ENCODE measurements at regions not wholly inside any gene's neighbourhood (a gene's known extent, or its start where the extent isn't known, plus 50 kb on each side); places are given as distances from the start of the nearest gene placed in this dataset.

DNA sequence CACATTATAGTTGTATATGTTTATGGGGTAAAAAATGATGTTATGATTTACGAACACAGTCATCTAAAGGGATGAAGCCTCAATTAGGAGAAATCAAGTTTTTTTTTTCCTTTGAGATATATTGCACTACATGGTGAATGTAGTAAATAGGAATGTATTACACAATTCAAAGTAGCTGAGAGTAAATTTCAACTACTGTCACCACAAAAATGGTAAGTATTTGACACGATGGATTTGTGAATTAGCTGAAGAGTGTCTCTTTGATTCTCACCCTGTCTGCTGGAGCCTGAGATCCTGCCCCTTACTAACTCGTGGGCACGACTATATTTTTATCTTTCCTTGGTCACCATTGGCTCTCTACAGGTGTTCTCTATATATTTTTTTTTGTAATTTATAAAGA is 540.4 kb upstream of the DSEL start:
- no peaks in the 10 kb centered on the region for H3K36me3 Mint-ChIP-seq (ENCODE audit: unreplicated experiment)
- H3K27me3 Mint-ChIP-seq (ENCODE audit: unreplicated experiment): no peaks in the 10 kb centered on the region
- H3K4me1 Mint-ChIP-seq (ENCODE audit: low read depth, unreplicated experiment): no peaks in the 10 kb centered on the region
- no peak for DNase-seq
- no peaks in the 10 kb centered on the region for H3K9me3 Mint-ChIP-seq (ENCODE audit: unreplicated experiment)
- TF ChIP-seq, protein P1, sequence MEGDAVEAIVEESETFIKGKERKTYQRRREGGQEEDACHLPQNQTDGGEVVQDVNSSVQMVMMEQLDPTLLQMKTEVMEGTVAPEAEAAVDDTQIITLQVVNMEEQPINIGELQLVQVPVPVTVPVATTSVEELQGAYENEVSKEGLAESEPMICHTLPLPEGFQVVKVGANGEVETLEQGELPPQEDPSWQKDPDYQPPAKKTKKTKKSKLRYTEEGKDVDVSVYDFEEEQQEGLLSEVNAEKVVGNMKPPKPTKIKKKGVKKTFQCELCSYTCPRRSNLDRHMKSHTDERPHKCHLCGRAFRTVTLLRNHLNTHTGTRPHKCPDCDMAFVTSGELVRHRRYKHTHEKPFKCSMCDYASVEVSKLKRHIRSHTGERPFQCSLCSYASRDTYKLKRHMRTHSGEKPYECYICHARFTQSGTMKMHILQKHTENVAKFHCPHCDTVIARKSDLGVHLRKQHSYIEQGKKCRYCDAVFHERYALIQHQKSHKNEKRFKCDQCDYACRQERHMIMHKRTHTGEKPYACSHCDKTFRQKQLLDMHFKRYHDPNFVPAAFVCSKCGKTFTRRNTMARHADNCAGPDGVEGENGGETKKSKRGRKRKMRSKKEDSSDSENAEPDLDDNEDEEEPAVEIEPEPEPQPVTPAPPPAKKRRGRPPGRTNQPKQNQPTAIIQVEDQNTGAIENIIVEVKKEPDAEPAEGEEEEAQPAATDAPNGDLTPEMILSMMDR (IDR thresholded peaks at IDR 0.05; ENCODE audit: partially characterized antibody, unreplicated experiment): no peak
- no peak overlapping the region for H3K27ac Mint-ChIP-seq (ENCODE audit: unreplicated experiment)
- no peak overlapping the region for H3K4me3 Mint-ChIP-seq (ENCODE audit: unreplicated experiment)

DNA sequence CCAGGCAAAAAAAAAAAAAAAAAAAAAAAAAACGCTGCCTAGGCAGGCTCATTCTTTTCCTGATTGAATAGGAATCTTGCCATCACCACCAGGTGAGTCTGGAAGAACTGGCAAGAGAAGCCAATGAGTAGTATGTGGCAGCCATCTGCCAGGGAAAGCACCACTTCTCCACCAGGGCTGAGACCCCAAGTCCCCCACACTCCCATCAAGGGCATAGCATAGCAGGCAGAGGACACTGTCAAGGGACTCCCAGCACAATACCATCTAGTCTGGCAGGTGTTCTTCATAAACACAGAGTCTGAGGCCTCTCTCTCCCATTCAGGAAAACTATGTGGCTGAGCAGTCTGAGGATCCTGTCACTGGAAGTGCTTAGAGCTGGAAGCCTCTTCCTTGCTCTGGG is 538.1 kb upstream of the DSEL start:
- Mint-ChIP-seq H3K4me1 (ENCODE audit: low read depth, unreplicated experiment) (no peaks in the 10 kb centered on the region), H3K27ac (ENCODE audit: unreplicated experiment) (no peak overlapping the region), H3K4me3 (ENCODE audit: unreplicated experiment) (no peak overlapping the region), H3K27me3 (ENCODE audit: unreplicated experiment) (no peaks in the 10 kb centered on the region), H3K36me3 (ENCODE audit: unreplicated experiment) (no peaks in the 10 kb centered on the region), H3K9me3 (ENCODE audit: unreplicated experiment) (no peaks in the 10 kb centered on the region)
- no peak for DNase-seq
- TF ChIP-seq, protein P1 (IDR thresholded peaks at IDR 0.05; ENCODE audit: partially characterized antibody, unreplicated experiment): no peak

DNA sequence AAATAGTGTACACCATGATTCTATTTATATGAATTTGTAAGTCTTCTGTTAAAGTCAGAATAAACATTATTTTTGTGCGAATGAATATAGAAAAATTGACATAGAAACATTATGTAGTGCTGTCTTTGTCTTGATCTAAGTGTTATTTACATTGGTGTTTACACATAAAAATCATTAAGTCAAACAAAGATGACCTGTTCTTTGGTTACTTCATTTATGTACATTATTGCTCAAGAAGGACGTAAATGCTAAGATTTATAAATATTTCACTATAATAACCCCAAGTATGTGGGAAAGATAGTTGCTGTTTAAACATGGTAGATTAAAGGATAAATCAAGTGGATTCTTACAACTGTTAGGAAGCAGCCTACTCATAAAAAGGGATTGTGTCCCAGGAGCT is 536.8 kb upstream of the DSEL start:
- TF ChIP-seq, protein P1 (IDR thresholded peaks at IDR 0.05; ENCODE audit: partially characterized antibody, unreplicated experiment): no peak
- H3K4me1 Mint-ChIP-seq (ENCODE audit: low read depth, unreplicated experiment): no peaks in the 10 kb centered on the region
- no peak overlapping the region for H3K27ac Mint-ChIP-seq (ENCODE audit: unreplicated experiment)
- no peaks in the 10 kb centered on the region for H3K9me3 Mint-ChIP-seq (ENCODE audit: unreplicated experiment)
- DNase-seq: no peak
- H3K27me3 Mint-ChIP-seq (ENCODE audit: unreplicated experiment): no peaks in the 10 kb centered on the region
- H3K36me3 Mint-ChIP-seq (ENCODE audit: unreplicated experiment): no peaks in the 10 kb centered on the region
- H3K4me3 Mint-ChIP-seq (ENCODE audit: unreplicated experiment): no peak overlapping the region

DNA sequence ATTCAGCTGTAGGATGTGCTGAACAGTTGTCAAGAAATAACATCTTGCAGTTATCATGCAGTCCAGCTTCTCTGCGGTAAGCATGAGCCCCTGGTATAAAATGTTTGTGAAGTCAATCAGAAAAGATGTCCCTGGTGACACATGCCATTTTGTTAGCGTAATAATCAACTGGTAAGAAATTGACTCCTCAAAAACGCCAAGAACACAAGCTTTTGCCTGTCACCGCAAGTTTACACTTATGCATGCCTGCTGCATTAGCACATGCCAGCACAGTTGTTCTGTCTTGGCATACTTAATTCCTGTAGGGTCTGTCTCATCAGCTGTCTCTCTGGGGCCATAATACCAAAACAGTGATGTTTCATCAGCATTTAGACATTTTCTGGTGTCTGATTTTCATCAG is 524.8 kb upstream of the DSEL start:
- Mint-ChIP-seq H3K36me3 (ENCODE audit: unreplicated experiment) (no peaks in the 10 kb centered on the region), H3K4me3 (ENCODE audit: unreplicated experiment) (no peak overlapping the region), H3K27ac (ENCODE audit: unreplicated experiment) (no peak overlapping the region), H3K27me3 (ENCODE audit: unreplicated experiment) (no peaks in the 10 kb centered on the region), H3K9me3 (ENCODE audit: unreplicated experiment) (peaks cover 2% of the 10 kb centered on the region), H3K4me1 (ENCODE audit: low read depth, unreplicated experiment) (no peaks in the 10 kb centered on the region)
- DNase-seq: no peak
- TF ChIP-seq, protein P1 (IDR thresholded peaks at IDR 0.05; ENCODE audit: partially characterized antibody, unreplicated experiment): no peak

DNA sequence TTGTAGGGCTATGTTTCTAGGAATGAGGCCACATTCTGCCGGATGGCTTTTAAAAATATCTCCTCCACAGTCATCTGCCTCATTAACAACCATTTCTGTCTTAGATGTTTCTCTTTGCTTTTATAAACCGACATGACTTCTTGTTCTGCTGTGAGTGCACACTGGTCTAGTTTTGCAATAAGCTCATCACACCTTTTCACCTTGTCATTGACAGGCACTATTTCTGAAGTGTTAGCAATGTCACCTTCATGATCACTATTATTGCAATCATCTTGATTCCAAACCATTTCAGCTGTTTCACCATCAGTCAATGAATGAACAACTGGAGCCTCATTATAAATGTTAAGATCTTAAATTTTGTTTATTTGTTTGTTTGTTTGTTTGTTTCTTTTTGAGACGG is 523.7 kb upstream of the DSEL start:
- no peak overlapping the region for H3K27ac Mint-ChIP-seq (ENCODE audit: unreplicated experiment)
- no peaks in the 10 kb centered on the region for H3K36me3 Mint-ChIP-seq (ENCODE audit: unreplicated experiment)
- no peaks in the 10 kb centered on the region for H3K4me1 Mint-ChIP-seq (ENCODE audit: low read depth, unreplicated experiment)

More for the DNA sequence above, 523.7 kb upstream of the DSEL start:
- TF ChIP-seq, protein P1 (IDR thresholded peaks at IDR 0.05; ENCODE audit: partially characterized antibody, unreplicated experiment): no peak
- H3K27me3 Mint-ChIP-seq (ENCODE audit: unreplicated experiment): no peaks in the 10 kb centered on the region
- DNase-seq: no peak
- H3K4me3 Mint-ChIP-seq (ENCODE audit: unreplicated experiment): no peak overlapping the region
- H3K9me3 Mint-ChIP-seq (ENCODE audit: unreplicated experiment): peaks cover 2% of the 10 kb centered on the region

Data from glutamatergic neuron (in vitro differentiated cells).